Aorta (tissue), 5 donors: ENCODE measurements at regions not wholly inside any gene's neighbourhood (a gene's known extent, or its start where the extent isn't known, plus 50 kb on each side); places are given as distances from the start of the nearest gene placed in this dataset.

Experiments
- ATAC-seq: fragments of 200-7000 bp; cut with Tn5 transposase; one replicate; pipeline ENCODE4 v1.9.1; 2022; ENCODE audit warnings: moderate library complexity; ENCODE audit not compliant: low FRiP score
- DNase-seq, 2 donors: peaks; one replicate each; pipeline ENCODE4 v3.0.0-alpha.2; 2020
- H3K27ac ChIP-seq, 2 donors: one replicate each; pipeline ENCODE4 v1.5.1; 2013; ENCODE audit warnings: low read length in 2 of 2, mild to moderate bottlenecking in 2 of 2, moderate library complexity in 2 of 2, control low read depth in 1 of 2, inconsistent platforms in 1 of 2, low read depth in 1 of 2
- H3K27me3 ChIP-seq, 2 donors: one replicate each; pipeline ENCODE4 v1.6.1; 2013; ENCODE audit warnings: control low read depth in 1 of 2, low read length in 1 of 2, mild to moderate bottlenecking in 1 of 2, moderate library complexity in 1 of 2; ENCODE audit not compliant: insufficient read depth in 2 of 2, control insufficient read depth in 1 of 2
- H3K36me3 ChIP-seq, 2 donors: one replicate each; pipeline ENCODE4 v1.6.1; 2013; ENCODE audit warnings: control low read depth in 1 of 2, low read length in 1 of 2, mild to moderate bottlenecking in 1 of 2; ENCODE audit not compliant: insufficient read depth in 2 of 2, control insufficient read depth in 1 of 2
- H3K4me1 ChIP-seq, 2 donors: one replicate each; pipeline ENCODE4 v1.6.1; 2013; ENCODE audit warnings: low read length in 2 of 2, control low read depth in 1 of 2, mild to moderate bottlenecking in 1 of 2, moderate library complexity in 1 of 2; ENCODE audit not compliant: insufficient read depth in 2 of 2, control insufficient read depth in 1 of 2
- H3K4me3 ChIP-seq, 2 donors: one replicate each; pipeline ENCODE4 v1.5.1; 2013; ENCODE audit warnings: low read length in 2 of 2, control low read depth in 1 of 2, mild to moderate bottlenecking in 1 of 2
- H3K9me3 ChIP-seq: one replicate; pipeline ENCODE4 v1.6.1; 2013; ENCODE audit warnings: mild to moderate bottlenecking, low read length; ENCODE audit not compliant: control insufficient read depth
- WGBS, 2 donors: extraction: QIAGEN DNeasy Blood & Tissue Kit; methylation state at CpG; one replicate each; pipeline ENCODE4 v1.1.7; 2013; 5-methylcytosine and 5-hydroxymethylcytosine counted together
- intact Hi-C, 2 donors: fragments of 100-400 bp; cut with DNase I; formaldehyde crosslinking; loops; one replicate each; pipeline versions ENCODE4 v1.14.2 to v1.15.0; 2022
- donor health status: healthy with polysubstance abuse.
- donor health status: Bipolar disorder and iron deficiency.
- donor health status: DM: no; HTN: no; CAD: no.
- donor health status: DM: no; HTN: no; CAD: no.
- donor health status: DM: yes; HTN: yes; CAD: no.

DNA sequence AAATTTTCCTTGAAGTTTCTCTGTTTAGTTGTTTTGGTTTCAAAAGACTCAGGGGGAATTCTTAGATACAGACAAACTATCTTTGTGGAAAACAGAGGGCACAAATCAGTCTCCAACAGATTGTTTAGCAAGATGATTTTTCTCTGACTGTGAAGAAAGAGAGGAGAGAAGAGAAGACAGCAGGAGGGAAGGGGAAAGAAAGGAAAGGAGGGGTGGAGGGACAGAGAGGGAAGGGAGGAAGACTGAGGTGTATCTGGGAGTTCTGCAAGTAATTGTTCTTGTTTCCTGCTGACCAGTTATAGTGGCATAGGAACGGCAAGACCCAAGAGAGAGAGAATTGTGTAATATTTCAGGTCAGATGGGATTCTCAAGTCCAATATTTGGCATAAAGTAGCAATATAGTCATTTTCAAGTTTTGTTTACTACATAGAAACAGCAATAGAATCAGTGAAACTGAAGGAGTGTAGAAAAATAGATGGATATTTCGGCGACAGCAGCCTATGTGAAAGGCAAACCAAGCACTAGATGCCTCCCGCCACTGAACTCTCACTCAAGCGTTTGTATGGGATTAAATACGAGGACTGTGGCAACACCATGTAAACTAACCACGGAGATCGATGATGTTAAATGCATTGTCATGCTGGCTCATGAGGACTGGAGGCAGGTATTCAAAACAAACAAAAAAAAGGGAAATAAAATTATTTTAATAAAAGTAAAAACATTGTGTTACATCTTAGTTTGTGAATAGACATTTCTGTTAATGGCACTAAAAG, 342.5 kb downstream of the SLC16A7 start:
- H3K36me3 ChIP-seq, result no peaks in the 10 kb centered on the region
- no peaks in the 10 kb centered on the region for H3K4me1 ChIP-seq
- H3K27me3 ChIP-seq, result no peaks in the 10 kb centered on the region
- H3K9me3 ChIP-seq, result no peaks in the 10 kb centered on the region
- H3K27ac ChIP-seq, result no peak overlapping the region
- ATAC-seq, result no peak
- no peak for DNase-seq
- intact Hi-C loops, result no loop called here
- WGBS, 2 donors, result 86 to 87% methylated on average over 8 of the region's 8 CpGs
- H3K4me3 ChIP-seq, result no peak overlapping the region

DNA sequence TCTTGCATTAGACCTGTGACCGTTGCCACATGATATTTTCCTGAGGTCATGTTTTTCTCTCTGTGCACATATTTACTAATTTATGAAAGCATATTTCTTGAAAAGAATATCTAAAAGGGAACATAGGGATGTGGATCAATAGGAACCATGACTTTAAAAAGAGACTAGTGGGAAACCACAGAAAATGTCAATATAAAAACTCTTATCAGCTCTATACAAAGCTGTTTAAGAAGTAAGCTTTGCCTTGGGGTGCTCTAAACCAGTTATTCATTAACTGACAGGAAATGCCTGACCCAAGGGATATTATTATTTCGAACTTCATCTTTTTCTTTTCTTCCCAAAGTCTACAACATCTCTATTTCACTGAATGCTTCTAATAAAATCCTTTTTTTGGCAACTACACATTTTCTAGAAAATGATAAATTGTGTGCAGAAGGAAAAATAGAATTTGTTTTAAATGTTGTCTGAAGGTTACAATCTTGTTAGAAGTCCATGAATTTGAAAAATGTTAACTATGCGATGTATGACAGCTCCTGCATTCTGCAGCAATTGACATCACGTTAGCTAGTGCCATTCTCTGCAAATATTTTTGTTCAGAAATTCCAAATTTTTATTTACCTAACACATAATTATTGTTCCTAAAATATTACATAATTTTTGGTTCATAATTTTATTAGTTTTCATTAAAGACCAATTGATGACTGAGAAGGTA, 345.0 kb downstream of the SLC16A7 start:
- no peaks in the 10 kb centered on the region for H3K9me3 ChIP-seq
- intact Hi-C loops, result no loop called here
- H3K36me3 ChIP-seq, result no peaks in the 10 kb centered on the region
- DNase-seq (no peak), ATAC-seq (no peak)
- WGBS, 2 donors, result 13 to 20% methylated on average over 4 of the region's 4 CpGs
- no peaks in the 10 kb centered on the region for H3K4me1 ChIP-seq
- H3K27me3 ChIP-seq, result no peaks in the 10 kb centered on the region
- no peak overlapping the region for H3K4me3 ChIP-seq
- no peak overlapping the region for H3K27ac ChIP-seq

- DNase-seq, result no peak
- intact Hi-C loops, result no loop called here
- Histone ChIP-seq H3K9me3 (no peaks in the 10 kb centered on the region), H3K4me1 (no peaks in the 10 kb centered on the region), H3K4me3 (no peak overlapping the region), H3K27me3 (no peaks in the 10 kb centered on the region), H3K36me3 (no peaks in the 10 kb centered on the region), H3K27ac (no peak overlapping the region)
- no peak for ATAC-seq
These were observed 345.6 kb downstream of the SLC16A7 start for GRCh38 chr12:59941461-59941860.

GRCh38 chr12:59944177-59944576, 348.3 kb downstream of the SLC16A7 start:
- H3K4me1 ChIP-seq, result no peaks in the 10 kb centered on the region
- DNase-seq (no peak), ATAC-seq (no peak)
- no peak overlapping the region for H3K4me3 ChIP-seq
- no peaks in the 10 kb centered on the region for H3K36me3 ChIP-seq
- intact Hi-C loops, result no loop called here
- no peak overlapping the region for H3K27ac ChIP-seq
- no peaks in the 10 kb centered on the region for H3K9me3 ChIP-seq
- no peaks in the 10 kb centered on the region for H3K27me3 ChIP-seq

- intact Hi-C loops, result no loop called here
- no peak for ATAC-seq
- 68 to 74% methylated on average over 2 of the region's 2 CpGs for WGBS, 2 donors
These were observed 350.8 kb downstream of the SLC16A7 start for GRCh38 chr12:59946635-59947034.

DNA sequence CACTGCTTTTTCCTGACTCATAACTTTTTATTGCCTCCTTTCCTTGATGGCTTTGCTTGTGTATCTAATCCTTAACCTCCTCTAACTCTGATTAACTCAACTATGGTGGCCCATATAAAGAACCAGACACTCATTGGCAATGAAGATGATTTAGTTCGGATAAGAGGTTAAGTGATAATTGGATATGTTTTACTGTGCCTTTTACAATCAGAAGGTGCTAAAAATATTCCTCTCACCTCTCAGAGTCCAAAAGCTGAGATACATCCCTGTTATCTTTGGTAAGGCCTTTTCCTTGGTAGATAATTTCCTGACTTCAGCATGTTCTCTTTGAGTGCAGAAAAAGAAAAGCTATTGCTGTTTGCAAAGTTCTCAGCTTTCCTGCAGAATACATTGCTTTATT, 367.7 kb downstream of the SLC16A7 start:
- intact Hi-C loops, result no loop called here
- Histone ChIP-seq H3K36me3 (no peaks in the 10 kb centered on the region), H3K9me3 (no peaks in the 10 kb centered on the region), H3K27ac (no peak overlapping the region), H3K4me3 (no peak overlapping the region), H3K27me3 (no peaks in the 10 kb centered on the region), H3K4me1 (no peaks in the 10 kb centered on the region)
- no peak for ATAC-seq
- 84 to 94% methylated on average over 1 of the region's 1 CpG for WGBS, 2 donors
- DNase-seq, result no peak

More at GRCh38 chr12:59946635-59947034, 350.8 kb downstream of the SLC16A7 start:
- Histone ChIP-seq H3K27ac (no peak overlapping the region), H3K4me1 (no peaks in the 10 kb centered on the region), H3K36me3 (no peaks in the 10 kb centered on the region), H3K4me3 (no peak overlapping the region), H3K27me3 (no peaks in the 10 kb centered on the region), H3K9me3 (no peaks in the 10 kb centered on the region)
- no peak for DNase-seq

DNA sequence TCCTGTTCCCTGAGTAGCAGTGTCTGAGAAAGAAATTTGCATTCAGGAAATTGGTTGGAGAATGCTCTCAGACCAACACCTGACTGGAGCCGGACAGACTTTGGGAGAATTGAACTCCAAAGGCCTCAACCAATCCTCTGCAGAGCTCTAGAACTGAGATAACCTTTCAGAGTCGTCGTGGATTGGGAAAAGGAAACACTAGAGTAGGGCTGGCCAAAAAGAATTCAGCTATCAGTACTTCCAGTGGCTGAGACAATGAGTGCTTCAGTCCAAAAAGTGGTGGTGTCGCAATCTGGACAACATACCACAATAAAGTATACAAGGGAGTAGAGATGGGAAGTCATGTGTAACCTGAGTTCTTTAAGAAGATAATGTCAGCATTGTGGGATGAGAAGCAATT, 377.1 kb downstream of the SLC16A7 start:
- Histone ChIP-seq H3K9me3 (no peaks in the 10 kb centered on the region), H3K27me3 (no peaks in the 10 kb centered on the region), H3K36me3 (no peaks in the 10 kb centered on the region), H3K27ac (no peak overlapping the region), H3K4me3 (no peak overlapping the region), H3K4me1 (no peaks in the 10 kb centered on the region)
- WGBS, 2 donors, result 63 to 71% methylated on average over 4 of the region's 4 CpGs
- ATAC-seq, result no peak
- intact Hi-C loops, result no loop called here
- no peak for DNase-seq

GRCh38 chr12:59973515-59973914, 377.7 kb downstream of the SLC16A7 start:
- Histone ChIP-seq H3K9me3 (no peaks in the 10 kb centered on the region), H3K27me3 (no peaks in the 10 kb centered on the region), H3K4me1 (no peaks in the 10 kb centered on the region), H3K27ac (no peak overlapping the region), H3K36me3 (no peaks in the 10 kb centered on the region), H3K4me3 (no peak overlapping the region)
- no peak for DNase-seq
- intact Hi-C loops, result no loop called here
- ATAC-seq, result no peak
- 66 to 77% methylated on average over 2 of the region's 2 CpGs for WGBS, 2 donors

DNA sequence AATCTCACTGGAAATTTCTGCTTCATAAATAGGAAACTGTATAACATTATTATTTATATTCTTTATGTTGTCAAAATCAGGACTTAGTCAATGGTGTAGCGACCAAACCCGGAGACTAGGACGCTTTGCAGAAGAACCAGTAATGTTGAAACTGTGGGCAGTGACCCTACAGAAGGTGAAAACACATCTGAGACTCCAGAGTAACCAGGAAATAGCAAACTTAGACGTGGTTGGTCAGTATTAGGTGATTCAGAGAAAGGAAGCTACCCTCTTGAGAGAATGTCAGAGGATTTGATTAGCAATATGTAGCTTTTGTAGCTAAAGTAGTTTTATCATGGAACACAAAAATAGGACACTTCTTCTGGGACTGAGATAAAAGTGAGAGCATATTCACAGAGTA, 381.9 kb downstream of the SLC16A7 start:
- ATAC-seq, result no peak
- H3K9me3 ChIP-seq, result no peaks in the 10 kb centered on the region
- intact Hi-C loops, result no loop called here
- no peak for DNase-seq
- no peaks in the 10 kb centered on the region for H3K4me1 ChIP-seq
- no peaks in the 10 kb centered on the region for H3K27me3 ChIP-seq
- H3K36me3 ChIP-seq, result no peaks in the 10 kb centered on the region
- H3K27ac ChIP-seq, result no peak overlapping the region
- 49 to 52% methylated on average over 4 of the region's 4 CpGs for WGBS, 2 donors
- H3K4me3 ChIP-seq, result no peak overlapping the region
